ENCODE measurements at regions not wholly inside any gene's neighbourhood (a gene's known extent, or its start where the extent isn't known, plus 50 kb on each side); places are given as distances from the start of the nearest gene placed in this dataset.

DNA sequence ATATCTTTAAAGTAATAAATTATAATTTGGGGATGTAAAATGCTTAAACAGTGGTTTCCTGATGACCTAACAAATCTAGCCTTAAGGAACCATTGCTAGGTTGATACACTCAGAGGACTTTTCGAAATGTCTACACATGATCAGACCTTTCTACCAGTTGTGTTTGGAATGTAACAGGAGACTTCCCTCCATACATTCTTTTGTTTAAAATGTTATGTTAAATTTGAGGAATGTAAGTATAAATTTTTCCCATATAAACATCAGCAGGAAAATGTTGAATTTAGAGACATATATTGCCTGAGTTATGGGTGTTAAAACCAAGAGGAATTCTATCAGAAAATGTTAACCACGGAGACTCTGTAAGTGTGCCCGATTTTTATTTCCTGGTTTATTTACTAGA lies 190.6 kb upstream of the SPRY1 start:
- TF ChIP-seq, protein P1, sequence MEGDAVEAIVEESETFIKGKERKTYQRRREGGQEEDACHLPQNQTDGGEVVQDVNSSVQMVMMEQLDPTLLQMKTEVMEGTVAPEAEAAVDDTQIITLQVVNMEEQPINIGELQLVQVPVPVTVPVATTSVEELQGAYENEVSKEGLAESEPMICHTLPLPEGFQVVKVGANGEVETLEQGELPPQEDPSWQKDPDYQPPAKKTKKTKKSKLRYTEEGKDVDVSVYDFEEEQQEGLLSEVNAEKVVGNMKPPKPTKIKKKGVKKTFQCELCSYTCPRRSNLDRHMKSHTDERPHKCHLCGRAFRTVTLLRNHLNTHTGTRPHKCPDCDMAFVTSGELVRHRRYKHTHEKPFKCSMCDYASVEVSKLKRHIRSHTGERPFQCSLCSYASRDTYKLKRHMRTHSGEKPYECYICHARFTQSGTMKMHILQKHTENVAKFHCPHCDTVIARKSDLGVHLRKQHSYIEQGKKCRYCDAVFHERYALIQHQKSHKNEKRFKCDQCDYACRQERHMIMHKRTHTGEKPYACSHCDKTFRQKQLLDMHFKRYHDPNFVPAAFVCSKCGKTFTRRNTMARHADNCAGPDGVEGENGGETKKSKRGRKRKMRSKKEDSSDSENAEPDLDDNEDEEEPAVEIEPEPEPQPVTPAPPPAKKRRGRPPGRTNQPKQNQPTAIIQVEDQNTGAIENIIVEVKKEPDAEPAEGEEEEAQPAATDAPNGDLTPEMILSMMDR (IDR thresholded peaks at IDR 0.05): no peak
- no peak for TF ChIP-seq EZH2 (IDR thresholded peaks at IDR 0.05)

Measured in neural progenitor cell (in vitro differentiated cells).